Mesothelial cell of epicardium (in vitro differentiated cells): ENCODE measurements at regions not wholly inside any gene's neighbourhood (a gene's known extent, or its start where the extent isn't known, plus 50 kb on each side); places are given as distances from the start of the nearest gene placed in this dataset.

Source experiments
- DNase-seq, 2 experiments: peaks; one replicate each; pipeline ENCODE4 v3.0.0; 2021; ENCODE audit warnings: low spot score in 2 of 2; ENCODE audit not compliant: unreplicated experiment in 2 of 2
- H3K27ac Mint-ChIP-seq: 2 replicates; pipeline ENCODE4 v1.8.0; 2021; ENCODE audit warnings: mixed read lengths
- H3K27me3 Mint-ChIP-seq: 2 replicates; pipeline ENCODE4 v1.8.0; 2021; ENCODE audit warnings: low read depth, mixed read lengths
- H3K36me3 Mint-ChIP-seq: 2 replicates; pipeline ENCODE4 v1.8.0; 2021; ENCODE audit warnings: mixed read lengths
- H3K4me1 Mint-ChIP-seq: 2 replicates; pipeline ENCODE4 v1.8.0; 2021; ENCODE audit warnings: mixed read lengths
- H3K4me3 Mint-ChIP-seq: 2 replicates; pipeline ENCODE4 v1.8.0; 2021; ENCODE audit warnings: mild to moderate bottlenecking, moderate library complexity, mixed read lengths
- H3K9me3 Mint-ChIP-seq: 2 replicates; pipeline ENCODE4 v1.8.0; 2021; ENCODE audit warnings: mixed read lengths
- TF ChIP-seq, protein P1 (sequence below): fragments of 200-600 bp; sonication (generic); IDR thresholded peaks from one replicate; pipeline ENCODE4 v1.5.0; 2021; ENCODE audit warnings: antibody characterized with exemption; ENCODE audit not compliant: unreplicated experiment

DNA sequence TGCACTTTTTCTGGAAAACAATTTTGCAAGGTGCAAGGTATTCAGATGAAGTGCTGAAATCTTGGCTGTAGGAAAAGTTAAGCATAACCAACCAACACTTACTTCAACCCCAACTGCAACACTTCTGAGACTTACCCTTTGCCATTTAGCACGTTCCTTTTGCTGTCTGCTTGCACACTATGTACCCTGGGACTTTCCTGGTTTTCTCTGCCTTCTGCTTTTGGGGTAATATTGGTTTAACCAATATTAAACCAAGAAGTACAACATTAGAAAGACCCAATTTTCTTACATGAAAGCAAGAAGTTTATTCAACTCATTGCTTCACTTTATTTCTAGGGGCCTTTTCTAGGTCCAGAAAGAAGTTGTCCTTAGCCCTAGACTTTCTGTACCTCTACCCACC, 193.0 kb downstream of the HLX start:
- Mint-ChIP-seq H3K27ac (no peak overlapping the region), H3K27me3 (peaks cover 63% of the 10 kb centered on the region), H3K4me3 (no peak overlapping the region)

DNA sequence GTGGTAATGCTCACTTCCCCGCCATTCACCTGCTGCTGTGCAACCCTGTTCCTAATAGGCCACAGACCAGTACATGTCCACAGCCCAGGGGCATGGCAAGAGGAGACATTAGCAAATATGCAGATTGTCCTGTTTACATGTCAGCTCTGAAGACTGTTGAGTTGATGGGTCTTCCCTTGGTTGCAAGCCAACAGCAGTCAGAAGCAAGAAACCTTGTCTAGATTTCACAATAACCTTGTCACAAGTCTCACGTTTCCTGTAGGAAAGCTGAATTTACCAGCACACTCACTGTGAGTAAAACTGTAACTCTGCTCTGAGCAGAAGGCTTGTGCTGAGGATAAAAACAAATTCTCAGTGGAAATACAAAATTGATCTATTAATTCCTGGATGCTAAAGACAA, 195.1 kb downstream of the HLX start:
- Mint-ChIP-seq H3K27ac (no peak overlapping the region), H3K4me1 (peaks cover 7% of the 10 kb centered on the region), H3K27me3 (peaks cover 54% of the 10 kb centered on the region), H3K36me3 (no peaks in the 10 kb centered on the region), H3K4me3 (no peak overlapping the region), H3K9me3 (peaks cover 10% of the 10 kb centered on the region)
- no peak for DNase-seq
- TF ChIP-seq, protein P1, sequence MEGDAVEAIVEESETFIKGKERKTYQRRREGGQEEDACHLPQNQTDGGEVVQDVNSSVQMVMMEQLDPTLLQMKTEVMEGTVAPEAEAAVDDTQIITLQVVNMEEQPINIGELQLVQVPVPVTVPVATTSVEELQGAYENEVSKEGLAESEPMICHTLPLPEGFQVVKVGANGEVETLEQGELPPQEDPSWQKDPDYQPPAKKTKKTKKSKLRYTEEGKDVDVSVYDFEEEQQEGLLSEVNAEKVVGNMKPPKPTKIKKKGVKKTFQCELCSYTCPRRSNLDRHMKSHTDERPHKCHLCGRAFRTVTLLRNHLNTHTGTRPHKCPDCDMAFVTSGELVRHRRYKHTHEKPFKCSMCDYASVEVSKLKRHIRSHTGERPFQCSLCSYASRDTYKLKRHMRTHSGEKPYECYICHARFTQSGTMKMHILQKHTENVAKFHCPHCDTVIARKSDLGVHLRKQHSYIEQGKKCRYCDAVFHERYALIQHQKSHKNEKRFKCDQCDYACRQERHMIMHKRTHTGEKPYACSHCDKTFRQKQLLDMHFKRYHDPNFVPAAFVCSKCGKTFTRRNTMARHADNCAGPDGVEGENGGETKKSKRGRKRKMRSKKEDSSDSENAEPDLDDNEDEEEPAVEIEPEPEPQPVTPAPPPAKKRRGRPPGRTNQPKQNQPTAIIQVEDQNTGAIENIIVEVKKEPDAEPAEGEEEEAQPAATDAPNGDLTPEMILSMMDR, result no peak

More for the DNA sequence above, 193.0 kb downstream of the HLX start:
- no peak for DNase-seq
- Mint-ChIP-seq H3K9me3 (peaks cover 8% of the 10 kb centered on the region), H3K36me3 (no peaks in the 10 kb centered on the region), H3K4me1 (peaks cover 7% of the 10 kb centered on the region)
- TF ChIP-seq, protein P1, result no peak

DNA sequence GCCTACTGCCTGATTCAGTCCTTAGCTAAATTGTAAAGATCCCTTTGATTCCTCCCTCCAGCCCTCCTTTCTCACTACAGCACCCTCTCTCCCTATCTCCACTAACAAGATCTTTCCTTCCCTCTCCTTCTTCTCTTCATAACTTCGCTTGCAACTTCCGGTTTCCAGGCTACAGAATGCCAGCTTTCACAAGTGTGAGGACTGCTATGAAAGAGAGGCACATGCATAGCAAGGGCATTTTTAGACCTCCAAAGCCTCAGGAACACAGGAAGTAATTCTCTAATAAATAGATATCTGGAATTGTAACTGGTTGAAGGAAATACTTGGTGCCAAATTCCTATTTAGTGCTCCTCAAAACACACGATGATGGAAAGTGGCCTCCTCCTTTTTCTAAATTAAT, 196.7 kb downstream of the HLX start:
- H3K4me3 Mint-ChIP-seq, result no peak overlapping the region
- TF ChIP-seq, protein P1, result no peak
- H3K27me3 Mint-ChIP-seq, result peaks cover 53% of the 10 kb centered on the region
- peaks cover 7% of the 10 kb centered on the region for H3K4me1 Mint-ChIP-seq
- H3K36me3 Mint-ChIP-seq, result no peaks in the 10 kb centered on the region
- no peak overlapping the region for H3K27ac Mint-ChIP-seq
- H3K9me3 Mint-ChIP-seq, result peaks cover 16% of the 10 kb centered on the region
- DNase-seq, result no peak

DNA sequence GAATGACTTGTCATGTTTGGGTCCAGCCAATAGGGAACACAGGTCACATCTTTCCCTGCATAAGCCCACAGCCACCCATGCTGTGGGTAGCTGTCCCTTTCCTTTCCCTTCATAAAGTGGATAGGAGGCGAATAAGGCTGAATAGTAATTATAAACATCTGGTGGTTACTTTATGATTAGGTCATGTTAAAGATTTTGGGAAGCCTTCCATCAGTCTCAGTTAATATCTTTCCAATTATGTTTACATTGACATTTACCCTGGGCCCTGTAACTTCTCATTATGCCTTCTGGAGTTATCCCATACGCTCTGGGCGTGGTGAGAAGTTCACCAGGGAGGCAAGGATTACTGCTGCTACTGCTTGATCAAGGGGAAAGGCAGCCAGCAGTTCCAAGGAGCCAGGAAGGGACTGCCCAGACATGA, 197.2 kb downstream of the HLX start:
- TF ChIP-seq, protein P1, result no peak
- H3K27ac Mint-ChIP-seq, result no peak overlapping the region
- H3K36me3 Mint-ChIP-seq, result no peaks in the 10 kb centered on the region
- peaks cover 52% of the 10 kb centered on the region for H3K27me3 Mint-ChIP-seq
- peaks cover 7% of the 10 kb centered on the region for H3K4me1 Mint-ChIP-seq
- no peak for DNase-seq
- H3K4me3 Mint-ChIP-seq, result no peak overlapping the region
- peaks cover 16% of the 10 kb centered on the region for H3K9me3 Mint-ChIP-seq

DNA sequence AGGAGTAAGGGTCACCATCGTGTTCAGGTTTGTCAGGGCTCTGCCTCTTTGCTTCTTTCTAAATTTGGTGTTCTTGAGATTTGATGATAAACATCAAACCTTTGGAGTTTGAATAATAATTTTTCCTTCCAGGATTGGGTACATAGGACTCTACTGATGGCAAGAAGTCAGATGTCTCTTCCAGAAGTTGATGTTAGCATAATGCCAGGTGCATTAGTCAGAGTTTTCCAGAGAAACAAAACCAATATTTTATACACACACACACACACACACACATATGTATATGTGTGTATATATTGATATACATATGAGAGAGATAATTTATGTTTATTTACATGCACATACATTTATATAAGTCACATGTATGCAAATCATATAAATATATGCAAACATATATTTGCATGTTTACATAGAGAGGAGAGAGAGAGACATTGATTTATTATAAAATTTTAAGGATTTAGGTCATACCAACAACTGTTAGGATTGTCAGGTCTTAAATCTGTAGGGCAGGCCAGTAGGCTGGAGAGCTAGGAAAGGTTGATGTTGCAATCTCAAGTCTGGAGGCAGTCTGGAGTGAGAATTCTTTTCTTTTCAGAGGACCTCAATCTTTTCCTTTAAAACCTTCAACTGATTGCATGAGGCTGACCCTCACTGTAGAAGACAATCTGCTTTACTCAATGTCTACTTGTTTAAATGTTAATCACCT, 199.2 kb downstream of the HLX start:
- TF ChIP-seq, protein P1, result no peak
- Mint-ChIP-seq H3K4me1 (peaks cover 7% of the 10 kb centered on the region), H3K36me3 (no peaks in the 10 kb centered on the region), H3K27me3 (peaks cover 60% of the 10 kb centered on the region), H3K27ac (no peak overlapping the region), H3K9me3 (peaks cover 13% of the 10 kb centered on the region), H3K4me3 (no peak overlapping the region)
- no peak for DNase-seq
